Astrocyte of the spinal cord (primary cell): ENCODE measurements at regions not wholly inside any gene's neighbourhood (a gene's known extent, or its start where the extent isn't known, plus 50 kb on each side); places are given as distances from the start of the nearest gene placed in this dataset.

Source experiments
- DNase-seq: peaks from one replicate; pipeline ENCODE4 v3.0.0; 2011; ENCODE audit warnings: low read depth, low spot score
- H3K4me3 ChIP-seq: 2 replicates; pipeline ENCODE4 v1.5.1; 2011; ENCODE audit warnings: low read depth, mild to moderate bottlenecking, low read length, moderate library complexity
- CTCF ChIP-seq: IDR thresholded peaks from 2 replicates; pipeline ENCODE4 v1.5.1; 2012; ENCODE audit warnings: low read depth, mild to moderate bottlenecking, low read length, inconsistent platforms
- in situ Hi-C: cut with HindIII; loops from 2 replicates; pipeline ENCODE4 v1.10.0; 2017; ENCODE audit warnings: low sequenced_read_pairs

- in situ Hi-C loops = no loop called here
- TF ChIP-seq CTCF = no peak
- DNase-seq = no peak
- no peak overlapping the region for H3K4me3 ChIP-seq
Observed at GRCh38 chr15:96019114-96019513, 311.4 kb upstream of the NR2F2 start.

GRCh38 chr15:96020133-96020532 lies 310.4 kb upstream of the NR2F2 start:
- no peak overlapping the region for H3K4me3 ChIP-seq
- no peak for TF ChIP-seq CTCF
- no peak for DNase-seq
- in situ Hi-C loops = no loop called here

DNA sequence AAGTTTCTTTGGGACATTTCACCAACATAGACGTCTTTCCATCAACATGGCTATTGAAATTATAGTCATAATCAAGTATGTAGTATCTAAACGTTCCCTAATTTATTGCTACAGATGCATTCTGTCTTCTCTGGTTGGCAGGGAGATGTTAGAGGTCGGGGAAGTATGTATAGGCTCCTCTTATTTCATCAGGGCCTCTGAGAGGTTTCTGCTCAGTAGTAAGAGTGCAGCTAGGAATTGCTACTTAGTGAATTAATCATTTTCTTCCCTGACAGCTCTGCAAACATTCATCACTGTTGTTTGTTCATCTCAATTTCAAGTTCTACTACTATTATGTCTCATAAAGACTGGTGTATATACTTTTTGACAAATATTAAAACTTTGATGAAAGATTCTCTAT lies 309.7 kb upstream of the NR2F2 start:
- H3K4me3 ChIP-seq = no peak overlapping the region
- no peak for DNase-seq
- in situ Hi-C loops = no loop called here
- TF ChIP-seq CTCF = no peak

GRCh38 chr15:96023081-96023480 lies 307.4 kb upstream of the NR2F2 start:
- in situ Hi-C loops = no loop called here
- no peak for TF ChIP-seq CTCF
- no peak overlapping the region for H3K4me3 ChIP-seq
- DNase-seq = no peak

- TF ChIP-seq CTCF = no peak
- in situ Hi-C loops = no loop called here
- DNase-seq = no peak
- H3K4me3 ChIP-seq = no peak overlapping the region
Observed at GRCh38 chr15:96027501-96027900, 303.0 kb upstream of the NR2F2 start.

DNA sequence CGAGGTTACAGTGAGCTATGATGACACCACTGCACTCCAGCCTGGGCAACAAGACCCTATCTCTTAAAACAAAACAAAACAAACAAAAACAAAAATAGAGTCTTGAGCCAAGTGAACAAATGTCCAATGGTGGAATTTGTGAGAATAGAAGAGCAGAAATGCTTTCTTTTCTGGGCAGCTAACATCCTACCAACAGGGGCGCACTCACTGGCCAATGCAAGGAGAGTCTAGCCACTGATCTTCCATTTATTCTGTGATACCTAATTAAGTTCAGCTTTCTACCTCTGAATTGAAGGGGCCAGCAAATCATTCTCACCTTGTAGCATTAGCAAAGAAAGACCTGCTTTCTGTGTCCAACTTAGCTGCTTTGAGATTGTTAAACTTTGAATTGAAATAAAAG lies 301.9 kb upstream of the NR2F2 start:
- DNase-seq = no peak
- no peak for TF ChIP-seq CTCF
- no peak overlapping the region for H3K4me3 ChIP-seq
- in situ Hi-C loops = no loop called here

- no peak for TF ChIP-seq CTCF
- no peak overlapping the region for H3K4me3 ChIP-seq
- in situ Hi-C loops = no loop called here
- no peak for DNase-seq
Observed at GRCh38 chr15:96029172-96029571, 301.3 kb upstream of the NR2F2 start.
